ENCODE measurements at regions not wholly inside any gene's neighbourhood (a gene's known extent, or its start where the extent isn't known, plus 50 kb on each side); places are given as distances from the start of the nearest gene placed in this dataset.

GRCh38 chr22:25514436-25515180, 49.9 kb upstream of the GRK3 start:
- TF ChIP-seq CTCF (IDR thresholded peaks at IDR 0.05) (no peak), POLR2A (IDR thresholded peaks at IDR 0.05) (no peak)
